ENCODE measurements at regions not wholly inside any gene's neighbourhood (a gene's known extent, or its start where the extent isn't known, plus 50 kb on each side); places are given as distances from the start of the nearest gene placed in this dataset.

DNA sequence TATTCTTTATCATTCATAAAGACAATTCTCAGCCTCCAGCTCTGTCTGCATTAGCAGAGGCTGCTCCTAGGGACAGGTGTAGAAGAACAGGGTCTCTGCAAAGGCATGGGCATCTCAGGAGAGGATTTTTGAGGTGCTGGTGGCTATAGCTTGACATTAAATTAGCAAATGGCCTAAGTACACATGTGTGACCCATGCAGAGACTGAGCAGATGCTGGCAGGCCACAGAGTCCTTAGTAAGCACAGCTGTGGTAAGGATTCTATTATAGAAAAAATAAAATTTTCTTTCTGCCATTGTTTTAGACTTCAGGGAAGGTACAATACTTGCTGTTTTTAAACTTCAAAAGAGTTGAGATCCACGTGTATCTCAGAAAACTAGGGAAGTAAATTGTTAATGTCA is 177.5 kb upstream of the DUSP10 start:
- WGBS (ENCODE audit: insufficient coverage, low lambda C conversion rate): 60% methylated on average over 1 of the region's 1 CpG
- no peak for DNase-seq
- Histone ChIP-seq H3K27me3 (ENCODE audit: control insufficient read depth, insufficient read depth, low read length) (no peaks in the 10 kb centered on the region), H3K4me3 (ENCODE audit: low read length) (no peak overlapping the region), H3K9me3 (ENCODE audit: control insufficient read depth, low read depth, low read length) (no peaks in the 10 kb centered on the region), H3K36me3 (ENCODE audit: control insufficient read depth, insufficient read depth, low read length) (no peaks in the 10 kb centered on the region), H3K4me1 (ENCODE audit: control insufficient read depth, insufficient read depth, low read length) (no peaks in the 10 kb centered on the region), H3K27ac (ENCODE audit: low read length) (no peak overlapping the region)

DNA sequence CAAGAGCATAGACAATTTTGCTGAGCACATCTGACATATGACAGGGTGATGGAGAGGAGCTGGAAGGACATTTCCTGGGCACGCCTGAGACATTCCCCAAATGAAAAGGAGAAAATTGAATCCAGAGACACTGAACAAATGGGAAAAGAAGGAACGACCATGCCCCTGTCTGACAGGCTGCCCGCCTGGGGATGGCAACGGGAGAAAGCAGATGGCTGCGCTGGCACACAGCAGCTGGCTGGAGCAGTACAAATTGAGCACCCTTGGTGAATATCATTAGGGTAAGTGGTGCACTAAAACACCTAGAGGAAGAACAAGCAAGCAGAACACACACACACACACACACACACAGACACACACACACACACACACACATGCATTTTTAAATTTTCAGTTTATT is 174.3 kb upstream of the DUSP10 start:
- Histone ChIP-seq H3K27ac (ENCODE audit: low read length) (no peak overlapping the region), H3K4me3 (ENCODE audit: low read length) (no peak overlapping the region), H3K36me3 (ENCODE audit: control insufficient read depth, insufficient read depth, low read length) (no peaks in the 10 kb centered on the region), H3K9me3 (ENCODE audit: control insufficient read depth, low read depth, low read length) (no peaks in the 10 kb centered on the region), H3K4me1 (ENCODE audit: control insufficient read depth, insufficient read depth, low read length) (no peaks in the 10 kb centered on the region), H3K27me3 (ENCODE audit: control insufficient read depth, insufficient read depth, low read length) (no peaks in the 10 kb centered on the region)
- DNase-seq: no peak
- WGBS (ENCODE audit: insufficient coverage, low lambda C conversion rate): 100% methylated on average over 1 of the region's 5 CpGs

DNA sequence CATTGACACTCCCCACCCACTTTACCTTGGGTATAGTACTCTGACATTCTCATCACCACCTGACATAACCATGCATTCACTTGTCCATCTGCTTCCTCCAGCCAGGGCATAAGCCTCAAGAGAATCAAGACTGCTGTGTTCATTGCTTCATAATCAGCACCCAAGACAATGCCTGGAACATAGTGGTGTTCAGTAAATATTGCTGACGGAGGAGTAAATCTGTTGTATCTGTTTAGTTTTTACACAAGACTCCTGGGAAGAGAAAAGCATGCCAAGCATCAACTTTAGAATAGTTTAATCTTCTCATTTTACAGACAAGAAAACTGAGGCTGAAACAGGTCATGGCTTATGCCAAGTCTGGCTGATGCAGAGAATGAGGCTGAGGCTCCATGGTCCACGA is 173.9 kb upstream of the DUSP10 start:
- Histone ChIP-seq H3K36me3 (ENCODE audit: control insufficient read depth, insufficient read depth, low read length) (no peaks in the 10 kb centered on the region), H3K27me3 (ENCODE audit: control insufficient read depth, insufficient read depth, low read length) (no peaks in the 10 kb centered on the region), H3K9me3 (ENCODE audit: control insufficient read depth, low read depth, low read length) (no peaks in the 10 kb centered on the region), H3K4me1 (ENCODE audit: control insufficient read depth, insufficient read depth, low read length) (no peaks in the 10 kb centered on the region), H3K27ac (ENCODE audit: low read length) (no peak overlapping the region), H3K4me3 (ENCODE audit: low read length) (no peak overlapping the region)
- DNase-seq: no peak
- WGBS (ENCODE audit: insufficient coverage, low lambda C conversion rate): no CpG with 5 or more reads among the region's 2 CpGs

DNA sequence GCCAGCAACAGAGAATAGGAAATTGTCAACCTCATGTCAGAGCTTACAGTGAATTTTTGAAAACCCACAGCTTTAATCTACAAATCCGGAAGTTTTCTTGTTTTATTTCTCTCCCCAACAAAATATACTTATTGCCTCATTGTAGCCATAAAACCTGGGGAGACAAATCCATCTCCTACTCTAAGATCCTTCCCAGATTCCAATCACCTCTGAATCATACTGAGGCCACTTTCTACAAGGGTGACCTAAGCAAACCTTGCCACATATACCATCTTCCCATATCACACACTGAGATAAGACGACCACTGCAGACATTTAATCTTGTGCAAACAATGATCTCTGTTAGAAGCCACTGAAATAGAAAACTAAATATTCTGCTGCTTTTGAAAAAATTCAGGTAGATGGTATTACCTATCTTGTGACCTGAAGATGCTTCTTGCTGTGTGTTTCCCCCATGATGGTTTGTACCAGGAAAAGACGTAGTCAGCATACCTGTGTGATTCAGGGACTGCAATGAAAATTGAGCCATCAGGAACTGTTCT is 171.5 kb upstream of the DUSP10 start:
- DNase-seq: no peak
- no CpG with 5 or more reads among the region's 3 CpGs for WGBS (ENCODE audit: insufficient coverage, low lambda C conversion rate)
- no peak overlapping the region for H3K27ac ChIP-seq (ENCODE audit: low read length)
- no peaks in the 10 kb centered on the region for H3K27me3 ChIP-seq (ENCODE audit: control insufficient read depth, insufficient read depth, low read length)
- no peaks in the 10 kb centered on the region for H3K4me1 ChIP-seq (ENCODE audit: control insufficient read depth, insufficient read depth, low read length)
- H3K9me3 ChIP-seq (ENCODE audit: control insufficient read depth, low read depth, low read length): no peaks in the 10 kb centered on the region
- H3K36me3 ChIP-seq (ENCODE audit: control insufficient read depth, insufficient read depth, low read length): no peaks in the 10 kb centered on the region
- no peak overlapping the region for H3K4me3 ChIP-seq (ENCODE audit: low read length)

DNA sequence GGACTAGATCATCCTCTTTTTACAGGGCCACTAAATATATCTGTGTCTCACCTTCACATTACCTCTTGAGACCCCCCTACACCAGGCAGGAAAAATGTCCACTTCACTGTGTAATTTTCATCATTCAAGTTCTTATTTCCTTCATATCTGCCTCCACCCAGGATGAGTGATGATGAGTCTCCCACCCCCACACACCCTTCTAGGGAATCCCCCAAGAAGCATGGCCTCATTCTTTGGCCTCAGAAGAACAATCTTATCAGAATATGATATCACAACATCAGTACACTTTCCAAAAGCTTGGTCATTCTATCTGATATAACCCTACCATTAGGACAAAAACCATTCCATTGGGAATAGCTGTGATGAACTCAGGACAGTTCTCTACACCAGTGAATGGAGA is 170.3 kb upstream of the DUSP10 start:
- Histone ChIP-seq H3K36me3 (ENCODE audit: control insufficient read depth, insufficient read depth, low read length) (no peaks in the 10 kb centered on the region), H3K4me1 (ENCODE audit: control insufficient read depth, insufficient read depth, low read length) (no peaks in the 10 kb centered on the region), H3K27me3 (ENCODE audit: control insufficient read depth, insufficient read depth, low read length) (no peaks in the 10 kb centered on the region), H3K27ac (ENCODE audit: low read length) (no peak overlapping the region), H3K4me3 (ENCODE audit: low read length) (no peak overlapping the region), H3K9me3 (ENCODE audit: control insufficient read depth, low read depth, low read length) (no peaks in the 10 kb centered on the region)
- no peak for DNase-seq

DNA sequence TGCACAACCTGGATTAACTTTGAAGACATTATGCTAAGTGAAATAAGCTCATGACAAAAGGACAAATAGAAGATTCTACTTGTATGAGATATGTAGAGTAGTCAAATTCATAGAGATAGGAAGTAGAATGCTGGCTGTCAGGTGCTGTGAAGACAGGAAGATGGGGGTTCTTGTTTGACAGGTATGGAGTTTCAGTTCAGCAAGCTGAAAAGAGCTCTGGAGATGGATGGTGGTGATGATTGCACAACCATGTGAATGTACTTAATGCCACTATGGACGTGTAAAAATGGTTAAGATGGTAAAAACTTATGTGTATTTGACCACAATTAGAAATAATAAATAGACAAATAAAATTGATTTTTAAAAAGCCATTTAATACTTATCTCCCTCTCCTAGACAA is 169.8 kb upstream of the DUSP10 start:
- Histone ChIP-seq H3K4me3 (ENCODE audit: low read length) (no peak overlapping the region), H3K27ac (ENCODE audit: low read length) (no peak overlapping the region), H3K9me3 (ENCODE audit: control insufficient read depth, low read depth, low read length) (no peaks in the 10 kb centered on the region), H3K4me1 (ENCODE audit: control insufficient read depth, insufficient read depth, low read length) (no peaks in the 10 kb centered on the region), H3K27me3 (ENCODE audit: control insufficient read depth, insufficient read depth, low read length) (no peaks in the 10 kb centered on the region), H3K36me3 (ENCODE audit: control insufficient read depth, insufficient read depth, low read length) (no peaks in the 10 kb centered on the region)
- 100% methylated on average over 1 of the region's 1 CpG for WGBS (ENCODE audit: insufficient coverage, low lambda C conversion rate)
- DNase-seq: no peak

DNA sequence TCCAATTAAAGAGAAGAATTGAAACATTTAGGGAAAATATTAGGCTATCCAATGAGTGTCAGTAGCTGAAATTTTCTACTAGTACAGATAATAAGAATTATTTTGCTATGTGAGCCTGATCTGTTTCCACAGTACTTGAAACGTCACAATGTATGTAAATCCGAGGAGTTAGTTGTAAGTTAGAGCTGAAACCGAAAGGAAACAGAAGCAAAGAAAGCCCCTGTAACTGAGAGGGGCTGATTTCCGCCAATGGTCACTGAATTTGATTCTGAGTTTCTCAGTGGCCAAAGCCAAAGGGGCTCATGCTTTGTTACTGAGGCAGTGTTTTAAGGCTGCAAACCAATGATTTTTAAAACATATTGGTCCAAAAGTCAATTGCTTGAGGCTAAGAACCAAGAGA is 168.3 kb upstream of the DUSP10 start:
- no peak for DNase-seq
- H3K36me3 ChIP-seq (ENCODE audit: control insufficient read depth, insufficient read depth, low read length): no peaks in the 10 kb centered on the region
- no peaks in the 10 kb centered on the region for H3K4me1 ChIP-seq (ENCODE audit: control insufficient read depth, insufficient read depth, low read length)
- H3K4me3 ChIP-seq (ENCODE audit: low read length): no peak overlapping the region
- no peaks in the 10 kb centered on the region for H3K9me3 ChIP-seq (ENCODE audit: control insufficient read depth, low read depth, low read length)
- H3K27ac ChIP-seq (ENCODE audit: low read length): no peak overlapping the region
- no peaks in the 10 kb centered on the region for H3K27me3 ChIP-seq (ENCODE audit: control insufficient read depth, insufficient read depth, low read length)
- 90% methylated on average over 3 of the region's 4 CpGs for WGBS (ENCODE audit: insufficient coverage, low lambda C conversion rate)

DNA sequence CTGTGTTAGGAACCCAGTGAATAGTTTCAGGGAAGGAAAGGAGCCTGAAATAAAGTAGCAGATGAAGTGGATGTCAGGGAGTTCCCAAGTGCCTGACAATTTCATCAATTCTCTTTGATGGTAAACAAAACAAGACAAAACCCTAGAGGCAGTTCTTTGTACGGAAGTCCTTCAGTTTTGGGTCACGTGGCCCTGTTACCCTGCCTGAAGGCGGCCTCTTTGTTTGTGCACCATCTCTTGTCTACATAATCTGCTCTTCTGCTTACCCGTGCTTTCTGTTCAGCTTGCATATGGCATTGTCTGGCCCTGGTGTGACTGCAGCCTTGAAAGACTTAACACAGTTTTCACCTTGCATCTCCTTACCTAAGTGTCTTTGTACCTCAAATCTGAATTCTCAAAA is 166.7 kb upstream of the DUSP10 start:
- Histone ChIP-seq H3K36me3 (ENCODE audit: control insufficient read depth, insufficient read depth, low read length) (no peaks in the 10 kb centered on the region), H3K27me3 (ENCODE audit: control insufficient read depth, insufficient read depth, low read length) (no peaks in the 10 kb centered on the region), H3K9me3 (ENCODE audit: control insufficient read depth, low read depth, low read length) (no peaks in the 10 kb centered on the region), H3K4me1 (ENCODE audit: control insufficient read depth, insufficient read depth, low read length) (no peaks in the 10 kb centered on the region), H3K4me3 (ENCODE audit: low read length) (no peak overlapping the region), H3K27ac (ENCODE audit: low read length) (no peak overlapping the region)
- DNase-seq: no peak
- 81% methylated on average over 3 of the region's 4 CpGs for whole genome bisulfite sequencing (ENCODE audit: insufficient coverage, low lambda C conversion rate)

DNA sequence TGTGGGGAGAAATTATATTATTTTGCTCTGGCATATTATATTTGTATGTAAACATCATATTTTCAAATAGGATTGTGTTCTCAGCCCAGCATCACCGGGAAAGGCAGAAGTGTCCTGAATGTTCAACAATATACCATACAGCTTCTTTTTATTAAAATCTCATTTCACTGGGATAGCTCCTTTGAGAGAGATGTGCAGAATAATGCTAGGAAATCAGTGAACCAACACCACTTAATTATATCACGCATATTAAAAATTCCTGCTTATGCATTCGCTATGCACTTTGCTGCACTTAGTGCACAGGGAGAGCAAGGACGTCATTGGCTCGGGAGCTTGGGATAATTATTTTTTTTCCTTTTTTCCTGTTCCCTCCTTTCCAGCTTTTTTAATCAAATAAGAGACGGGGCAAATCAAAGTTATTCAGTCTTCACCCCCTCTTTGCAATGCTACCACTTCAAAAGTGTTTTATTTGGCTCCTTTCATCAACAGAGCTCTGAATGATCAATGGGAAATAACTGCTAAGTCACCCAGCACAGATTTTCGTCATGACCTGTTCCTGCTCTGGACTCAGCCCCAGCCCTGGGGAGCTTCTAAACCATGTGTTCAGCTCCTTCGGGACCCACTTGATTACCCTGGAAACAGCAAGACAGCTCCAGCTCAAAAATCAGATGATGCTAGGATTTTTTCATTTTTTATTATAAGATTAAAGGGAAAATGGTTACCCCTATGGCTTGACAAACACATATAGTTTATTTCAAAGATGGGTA is 165.5 kb upstream of the DUSP10 start:
- WGBS (ENCODE audit: insufficient coverage, low lambda C conversion rate): 86% methylated on average over 1 of the region's 8 CpGs
- Histone ChIP-seq H3K9me3 (ENCODE audit: control insufficient read depth, low read depth, low read length) (no peaks in the 10 kb centered on the region), H3K36me3 (ENCODE audit: control insufficient read depth, insufficient read depth, low read length) (no peaks in the 10 kb centered on the region), H3K27me3 (ENCODE audit: control insufficient read depth, insufficient read depth, low read length) (no peaks in the 10 kb centered on the region), H3K27ac (ENCODE audit: low read length) (no peak overlapping the region), H3K4me3 (ENCODE audit: low read length) (no peak overlapping the region), H3K4me1 (ENCODE audit: control insufficient read depth, insufficient read depth, low read length) (no peaks in the 10 kb centered on the region)
- no peak for DNase-seq

DNA sequence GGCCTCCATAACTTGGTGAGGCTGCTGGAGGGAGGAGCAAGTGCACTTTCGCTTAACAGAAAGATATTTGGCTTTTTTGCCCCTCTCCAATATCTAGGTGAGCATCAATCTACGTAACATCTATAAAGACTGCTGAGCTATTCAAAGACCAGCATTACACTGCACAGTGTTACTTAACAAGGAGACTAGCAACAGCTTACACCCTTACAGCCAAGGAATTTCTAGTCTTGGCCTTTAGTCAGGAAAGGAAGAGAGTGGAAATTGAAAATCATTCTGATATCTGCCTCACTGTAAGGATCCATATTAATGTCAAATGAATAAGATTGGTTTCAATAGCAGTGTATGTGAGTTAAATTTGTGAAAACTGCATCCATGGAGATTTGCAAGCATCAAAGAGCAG is 163.9 kb upstream of the DUSP10 start:
- H3K4me3 ChIP-seq (ENCODE audit: low read length): no peak overlapping the region
- H3K4me1 ChIP-seq (ENCODE audit: control insufficient read depth, insufficient read depth, low read length): no peaks in the 10 kb centered on the region
- WGBS (ENCODE audit: insufficient coverage, low lambda C conversion rate): no CpG with 5 or more reads among the region's 2 CpGs

DNA sequence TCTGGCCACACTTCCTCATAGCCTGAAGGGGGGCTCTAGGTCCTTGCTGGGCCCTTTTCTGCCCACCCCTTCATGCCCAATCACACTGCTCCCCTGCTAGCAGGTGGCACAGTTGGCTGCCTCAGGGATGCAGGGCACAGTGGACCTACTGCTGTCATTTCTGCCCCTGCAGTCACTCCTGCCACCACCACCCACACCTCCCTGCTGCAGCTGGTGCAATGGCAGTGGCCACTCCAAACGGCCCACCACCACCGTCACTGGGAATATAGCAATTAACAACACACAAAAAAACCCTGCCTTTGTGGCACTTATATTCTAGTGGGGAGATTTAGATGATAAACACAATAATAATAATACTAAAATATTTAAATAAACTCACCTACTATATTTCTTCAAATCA is 162.4 kb upstream of the DUSP10 start:
- Histone ChIP-seq H3K4me3 (ENCODE audit: low read length) (no peak overlapping the region), H3K9me3 (ENCODE audit: control insufficient read depth, low read depth, low read length) (no peaks in the 10 kb centered on the region), H3K4me1 (ENCODE audit: control insufficient read depth, insufficient read depth, low read length) (no peaks in the 10 kb centered on the region), H3K27me3 (ENCODE audit: control insufficient read depth, insufficient read depth, low read length) (no peaks in the 10 kb centered on the region), H3K36me3 (ENCODE audit: control insufficient read depth, insufficient read depth, low read length) (no peaks in the 10 kb centered on the region), H3K27ac (ENCODE audit: low read length) (no peak overlapping the region)
- no CpG with 5 or more reads among the region's 2 CpGs for WGBS (ENCODE audit: insufficient coverage, low lambda C conversion rate)
- no peak for DNase-seq

More for the DNA sequence above, 163.9 kb upstream of the DUSP10 start:
- Histone ChIP-seq H3K9me3 (ENCODE audit: control insufficient read depth, low read depth, low read length) (no peaks in the 10 kb centered on the region), H3K36me3 (ENCODE audit: control insufficient read depth, insufficient read depth, low read length) (no peaks in the 10 kb centered on the region), H3K27ac (ENCODE audit: low read length) (no peak overlapping the region), H3K27me3 (ENCODE audit: control insufficient read depth, insufficient read depth, low read length) (no peaks in the 10 kb centered on the region)
- DNase-seq: no peak
